PC-3 (cell line): ENCODE measurements at regions not wholly inside any gene's neighbourhood (a gene's known extent, or its start where the extent isn't known, plus 50 kb on each side); places are given as distances from the start of the nearest gene placed in this dataset.

ENCODE experiments used
- ATAC-seq: fragments of 200-7000 bp; cut with Tn5 transposase; 2 replicates; pipeline ENCODE4 v1.9.1; 2020; ENCODE audit warnings: mild to moderate bottlenecking, moderate library complexity
- BruUV-seq: library from RNA; stranded (reverse); fragments of 400-500 nt; replicated peaks from 2 replicates; lab custom pipeline; 2021; lab: Mats Ljungman, UMichigan
- CTCF ChIA-PET: fragments of 300-600 bp; sonication (Branson Sonifier 250); formaldehyde crosslinking; loops from one replicate; lab custom pipeline; 2022; ENCODE audit warnings: antibody characterized with exemption; lab: Charles Lee
- POLR2A ChIA-PET: fragments of 300-600 bp; sonication (Branson Sonifier 250); formaldehyde crosslinking; loops from one replicate; lab custom pipeline; 2022; ENCODE audit warnings: antibody characterized with exemption; ENCODE audit not compliant: unreplicated experiment; lab: Charles Lee
- DNase-seq: peaks from one replicate; pipeline ENCODE4 v3.0.0-alpha.2; 2015
- H2AFZ ChIP-seq: fragments of 300-600 bp; sonication (generic); 2 replicates; pipeline ENCODE4 v1.6.0; 2016; ENCODE audit warnings: antibody characterized with exemption, low read length
- H3F3A ChIP-seq: fragments of 300-600 bp; sonication (generic); one replicate; pipeline ENCODE4 v1.6.0; 2017; ENCODE audit warnings: antibody characterized with exemption, low read length, control low read depth, mild to moderate bottlenecking; ENCODE audit not compliant: unreplicated experiment
- H3K27ac ChIP-seq: fragments of 300-600 bp; sonication (generic); 2 replicates; pipeline ENCODE4 v1.5.1; 2016; ENCODE audit warnings: mild to moderate bottlenecking, low read length
- H3K27me3 ChIP-seq: fragments of 300-600 bp; sonication (generic); 2 replicates; pipeline ENCODE4 v1.6.1; 2016; ENCODE audit warnings: low read length, mixed read lengths
- H3K36me3 ChIP-seq: fragments of 300-600 bp; sonication (generic); 2 replicates; pipeline ENCODE4 v1.6.1; 2016; ENCODE audit warnings: low read depth, mixed run types, low read length, mixed read lengths
- H3K4me1 ChIP-seq: fragments of 300-600 bp; sonication (generic); 2 replicates; pipeline ENCODE4 v1.5.1; 2016; ENCODE audit warnings: low read length; ENCODE audit not compliant: insufficient read depth
- H3K4me2 ChIP-seq: fragments of 300-600 bp; sonication (generic); 2 replicates; pipeline ENCODE4 v1.6.0; 2016; ENCODE audit warnings: low read length
- H3K4me3 ChIP-seq: fragments of 300-600 bp; sonication (generic); 2 replicates; pipeline ENCODE4 v1.5.1; 2016; ENCODE audit warnings: mild to moderate bottlenecking, low read length, mixed read lengths
- H3K79me2 ChIP-seq: fragments of 300-600 bp; sonication (generic); 2 replicates; pipeline ENCODE4 v1.6.1; 2017; ENCODE audit warnings: low read length, mixed read lengths
- H3K9ac ChIP-seq: fragments of 300-600 bp; sonication (generic); 2 replicates; pipeline ENCODE4 v1.6.0; 2016; ENCODE audit warnings: mild to moderate bottlenecking, low read length
- H3K9me2 ChIP-seq: fragments of 300-600 bp; sonication (generic); replicated peaks from 2 replicates; pipeline ENCODE4 v1.6.1; 2016; ENCODE audit warnings: mixed run types, low read length, mixed read lengths
- H3K9me3 ChIP-seq: fragments of 300-600 bp; sonication (generic); 2 replicates; pipeline ENCODE4 v1.6.1; 2016; ENCODE audit warnings: low read length, mixed read lengths
- H4K20me1 ChIP-seq: fragments of 300-600 bp; sonication (generic); 2 replicates; pipeline ENCODE4 v1.6.1; 2016; ENCODE audit warnings: low read length, mixed read lengths
- EZH2 ChIP-seq: fragments of 300-600 bp; sonication (generic); IDR thresholded peaks from one replicate; pipeline ENCODE4 v1.6.1; 2017; ENCODE audit warnings: antibody characterized with exemption, mild to moderate bottlenecking, low read length; ENCODE audit not compliant: unreplicated experiment
- EZH2phosphoT487 ChIP-seq: fragments of 300-600 bp; sonication (generic); IDR thresholded peaks from 2 replicates; pipeline ENCODE4 v1.6.1; 2018; ENCODE audit warnings: mild to moderate bottlenecking, antibody characterized with exemption, low read length, borderline replicate concordance
- intact Hi-C: fragments of 100-400 bp; cut with micrococcal nuclease; formaldehyde crosslinking; loops from 2 replicates; pipeline ENCODE4 v1.9.0; 2023
- TF ChIP-seq, protein P1 (sequence below): fragments of 300-600 bp; sonication (generic); conservative IDR thresholded peaks from 2 replicates; pipeline ENCODE4 v1.5.1; 2017; ENCODE audit warnings: antibody characterized with exemption, low read depth, mild to moderate bottlenecking, low read length

DNA sequence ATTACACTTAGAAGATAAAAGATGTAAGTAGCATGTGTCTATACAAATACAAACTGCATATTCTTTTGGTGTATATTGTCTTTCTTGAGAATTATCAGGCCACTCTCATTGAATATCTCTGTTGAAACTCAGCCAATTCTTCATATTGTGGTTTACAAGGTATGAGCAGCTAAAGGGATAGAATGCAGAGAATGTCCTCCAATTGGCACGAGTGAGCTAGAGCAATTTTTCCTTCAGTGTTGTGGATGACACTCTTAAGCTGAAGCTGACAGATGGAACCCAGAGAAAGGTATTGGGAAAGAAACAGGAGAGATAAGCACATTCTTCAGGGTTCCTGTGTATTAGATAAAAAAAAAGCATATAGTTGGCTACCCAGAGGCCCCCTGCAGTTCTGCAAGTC lies 453.1 kb downstream of the EPHA3 start:
- H2AFZ ChIP-seq = no peak overlapping the region
- BruUV-seq = no TSS peak
- DNase-seq = peak; percentile 46
- no peak overlapping the region for H3K9ac ChIP-seq
- H3K36me3 ChIP-seq = no peaks in the 10 kb centered on the region
- no peaks in the 10 kb centered on the region for H3K27me3 ChIP-seq
- peaks cover 14% of the 10 kb centered on the region for H3K4me1 ChIP-seq
- no peak overlapping the region for H3K27ac ChIP-seq
- H3K9me2 ChIP-seq = no peaks in the 10 kb centered on the region
- H3K4me3 ChIP-seq = no peak overlapping the region
- TF ChIP-seq, protein P1, sequence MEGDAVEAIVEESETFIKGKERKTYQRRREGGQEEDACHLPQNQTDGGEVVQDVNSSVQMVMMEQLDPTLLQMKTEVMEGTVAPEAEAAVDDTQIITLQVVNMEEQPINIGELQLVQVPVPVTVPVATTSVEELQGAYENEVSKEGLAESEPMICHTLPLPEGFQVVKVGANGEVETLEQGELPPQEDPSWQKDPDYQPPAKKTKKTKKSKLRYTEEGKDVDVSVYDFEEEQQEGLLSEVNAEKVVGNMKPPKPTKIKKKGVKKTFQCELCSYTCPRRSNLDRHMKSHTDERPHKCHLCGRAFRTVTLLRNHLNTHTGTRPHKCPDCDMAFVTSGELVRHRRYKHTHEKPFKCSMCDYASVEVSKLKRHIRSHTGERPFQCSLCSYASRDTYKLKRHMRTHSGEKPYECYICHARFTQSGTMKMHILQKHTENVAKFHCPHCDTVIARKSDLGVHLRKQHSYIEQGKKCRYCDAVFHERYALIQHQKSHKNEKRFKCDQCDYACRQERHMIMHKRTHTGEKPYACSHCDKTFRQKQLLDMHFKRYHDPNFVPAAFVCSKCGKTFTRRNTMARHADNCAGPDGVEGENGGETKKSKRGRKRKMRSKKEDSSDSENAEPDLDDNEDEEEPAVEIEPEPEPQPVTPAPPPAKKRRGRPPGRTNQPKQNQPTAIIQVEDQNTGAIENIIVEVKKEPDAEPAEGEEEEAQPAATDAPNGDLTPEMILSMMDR = no peak
- TF ChIP-seq EZH2 = no peak
- TF ChIP-seq EZH2phosphoT487 = no peak
- H4K20me1 ChIP-seq = no peaks in the 10 kb centered on the region
- POLR2A ChIA-PET = no interaction called here
- H3K9me3 ChIP-seq = no peaks in the 10 kb centered on the region
- H3K4me2 ChIP-seq = no peak overlapping the region
- ATAC-seq = no peak
- CTCF ChIA-PET = no interaction called here
- intact Hi-C loops = no loop called here
- H3F3A ChIP-seq = no peaks in the 10 kb centered on the region
- no peaks in the 10 kb centered on the region for H3K79me2 ChIP-seq

DNA sequence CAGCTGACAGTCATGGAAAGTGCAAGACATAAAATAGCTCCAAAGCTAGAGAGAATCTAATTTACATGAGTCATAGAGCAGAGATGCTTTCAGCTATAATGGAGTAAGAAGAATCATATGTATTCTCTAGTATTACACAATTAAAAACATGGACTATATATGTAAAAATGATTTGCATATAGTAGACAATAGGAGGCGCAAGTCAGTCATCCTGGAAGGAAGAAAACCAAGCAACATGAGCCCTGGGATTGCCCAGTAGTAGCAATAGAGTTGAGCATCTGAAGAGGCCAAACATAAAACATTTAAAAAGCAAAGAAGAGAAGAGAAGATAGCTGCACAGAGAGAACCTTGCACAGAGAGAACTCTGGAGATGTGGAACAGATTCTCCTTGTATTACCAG lies 455.0 kb downstream of the EPHA3 start:
- BruUV-seq = no TSS peak
- Histone ChIP-seq H4K20me1 (no peaks in the 10 kb centered on the region), H3K79me2 (no peaks in the 10 kb centered on the region), H3K9me3 (peaks cover 7% of the 10 kb centered on the region), H3K27me3 (no peaks in the 10 kb centered on the region), H3K36me3 (no peaks in the 10 kb centered on the region), H3K4me1 (peaks cover 14% of the 10 kb centered on the region), H3F3A (no peaks in the 10 kb centered on the region), H3K4me3 (no peak overlapping the region), H3K4me2 (no peak overlapping the region), H3K9ac (no peak overlapping the region), H3K27ac (no peak overlapping the region), H3K9me2 (no peaks in the 10 kb centered on the region), H2AFZ (no peak overlapping the region)
- ChIA-PET POLR2A (no interaction called here), CTCF (no interaction called here)
- intact Hi-C loops = no loop called here
- TF ChIP-seq EZH2phosphoT487 (no peak), EZH2 (no peak)
- TF ChIP-seq, protein P1 = peak; percentile 60
- peak; percentile 38 for DNase-seq
- ATAC-seq = no peak

DNA sequence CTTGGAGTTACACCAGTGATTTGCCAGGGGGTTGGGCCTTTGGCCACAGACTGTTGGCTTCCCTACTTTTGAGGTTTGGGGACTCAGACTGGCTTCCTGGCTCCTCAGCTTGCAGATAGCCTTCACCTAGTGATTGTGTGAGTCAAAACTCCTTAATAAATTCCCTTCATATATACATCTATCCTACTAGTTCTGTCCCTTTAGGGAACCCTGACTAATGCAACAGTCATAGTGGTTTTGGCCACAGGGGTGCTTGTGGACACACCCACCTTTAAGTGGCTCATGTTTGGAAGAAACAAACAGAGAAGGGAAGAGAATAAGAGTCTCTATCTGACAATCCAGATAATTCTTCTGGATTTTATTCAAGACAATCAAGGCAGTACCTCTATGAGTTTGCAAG lies 457.7 kb downstream of the EPHA3 start:
- Histone ChIP-seq H3K27ac (peak overlapping the region; percentile 28; the same call in 1 of the 2 replicates), H4K20me1 (no peaks in the 10 kb centered on the region), H3K36me3 (no peaks in the 10 kb centered on the region), H3K4me1 (peaks cover 14% of the 10 kb centered on the region), H3K4me3 (no peak overlapping the region), H3F3A (no peaks in the 10 kb centered on the region), H3K27me3 (no peaks in the 10 kb centered on the region), H3K9me3 (peaks cover 7% of the 10 kb centered on the region), H3K9me2 (no peaks in the 10 kb centered on the region), H2AFZ (no peak overlapping the region), H3K9ac (no peak overlapping the region), H3K4me2 (peak overlapping the region; percentile 37; the same call in 1 of the 2 replicates), H3K79me2 (no peaks in the 10 kb centered on the region)
- ATAC-seq (peak; percentile 77), DNase-seq (peak; percentile 89)
- no TSS peak for BruUV-seq
- intact Hi-C loops = no loop called here
- ChIA-PET POLR2A (no interaction called here), CTCF (no interaction called here)
- TF ChIP-seq EZH2phosphoT487 = no peak
- TF ChIP-seq, protein P1 = no peak
- no peak for TF ChIP-seq EZH2
